ENCODE measurements at regions not wholly inside any gene's neighbourhood (a gene's known extent, or its start where the extent isn't known, plus 50 kb on each side); places are given as distances from the start of the nearest gene placed in this dataset.

DNA sequence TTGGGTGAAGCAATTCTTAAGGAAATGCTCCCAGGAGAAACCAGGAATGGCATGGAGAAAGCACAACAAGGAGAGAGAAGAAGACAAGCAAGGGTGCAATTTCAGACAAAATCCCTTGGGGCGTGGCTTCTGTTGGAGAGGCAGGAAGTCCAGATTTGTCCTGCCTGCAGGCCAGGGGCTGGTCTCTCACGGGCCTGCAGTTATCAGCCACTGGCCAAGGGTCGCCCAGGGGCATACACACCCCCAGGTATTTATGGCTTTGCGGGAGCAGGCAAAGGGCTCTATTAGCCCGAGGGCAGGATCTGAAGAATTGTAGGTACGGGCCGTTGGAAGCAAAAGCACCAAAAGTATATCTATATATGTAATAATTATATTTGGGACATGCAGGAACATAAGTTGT lies 87.7 kb downstream of the IYD start:
- intact Hi-C loops (cut with DNase I), result no loop called here
- DNase-seq (ENCODE audit: extremely low spot score in 2 of 2), result no peak
- Histone ChIP-seq H3K27me3 (no peaks in the 10 kb centered on the region), H3K4me1 (no peaks in the 10 kb centered on the region), H3K4me3 (no peak overlapping the region), H3K9me3 (no peaks in the 10 kb centered on the region), H3K27ac (no peak overlapping the region), H3K36me3 (no peaks in the 10 kb centered on the region)
- TF ChIP-seq, protein P1, sequence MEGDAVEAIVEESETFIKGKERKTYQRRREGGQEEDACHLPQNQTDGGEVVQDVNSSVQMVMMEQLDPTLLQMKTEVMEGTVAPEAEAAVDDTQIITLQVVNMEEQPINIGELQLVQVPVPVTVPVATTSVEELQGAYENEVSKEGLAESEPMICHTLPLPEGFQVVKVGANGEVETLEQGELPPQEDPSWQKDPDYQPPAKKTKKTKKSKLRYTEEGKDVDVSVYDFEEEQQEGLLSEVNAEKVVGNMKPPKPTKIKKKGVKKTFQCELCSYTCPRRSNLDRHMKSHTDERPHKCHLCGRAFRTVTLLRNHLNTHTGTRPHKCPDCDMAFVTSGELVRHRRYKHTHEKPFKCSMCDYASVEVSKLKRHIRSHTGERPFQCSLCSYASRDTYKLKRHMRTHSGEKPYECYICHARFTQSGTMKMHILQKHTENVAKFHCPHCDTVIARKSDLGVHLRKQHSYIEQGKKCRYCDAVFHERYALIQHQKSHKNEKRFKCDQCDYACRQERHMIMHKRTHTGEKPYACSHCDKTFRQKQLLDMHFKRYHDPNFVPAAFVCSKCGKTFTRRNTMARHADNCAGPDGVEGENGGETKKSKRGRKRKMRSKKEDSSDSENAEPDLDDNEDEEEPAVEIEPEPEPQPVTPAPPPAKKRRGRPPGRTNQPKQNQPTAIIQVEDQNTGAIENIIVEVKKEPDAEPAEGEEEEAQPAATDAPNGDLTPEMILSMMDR (IDR thresholded peaks at IDR 0.05), result no peak
- no peak for TF ChIP-seq POLR2AphosphoS5 (IDR thresholded peaks at IDR 0.05; ENCODE audit: insufficient read depth in 1 of 2, low read depth in 1 of 2)
- no peak for TF ChIP-seq POLR2A (IDR thresholded peaks at IDR 0.05)

DNA sequence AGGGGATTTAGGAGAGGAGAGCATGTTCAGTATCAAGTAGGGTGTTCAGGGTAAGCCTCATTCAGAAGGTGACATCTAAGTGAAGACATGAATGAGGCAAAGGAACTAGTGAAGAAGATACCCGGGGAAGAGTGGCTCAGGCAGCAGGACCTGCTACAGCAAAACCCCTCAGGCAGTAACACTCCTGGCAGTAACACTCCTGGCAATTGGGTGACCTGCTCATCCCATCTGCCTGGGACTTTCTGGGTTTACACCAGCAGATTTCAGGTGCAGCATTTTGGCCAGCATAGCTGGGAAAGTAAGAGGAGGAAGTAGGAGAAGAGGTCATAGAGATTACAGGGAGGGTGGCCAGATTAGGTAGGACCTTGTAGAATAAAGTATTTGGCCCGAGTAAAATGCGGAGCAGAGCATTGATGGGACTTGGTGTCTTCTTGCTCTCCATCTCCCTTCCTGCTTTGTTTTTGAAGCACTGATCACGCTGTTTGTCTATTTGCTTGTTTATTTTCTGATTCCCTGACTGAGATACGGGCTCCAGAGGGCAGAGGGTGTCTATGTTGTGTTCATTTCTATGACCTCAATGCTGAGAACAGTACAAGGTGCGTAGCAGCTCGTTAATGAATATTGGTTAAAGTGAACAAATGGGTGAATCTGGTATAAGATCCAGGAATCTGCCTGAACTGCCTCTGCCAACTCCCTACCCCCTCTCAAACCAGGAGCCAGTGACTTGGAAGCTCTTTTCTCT lies 88.3 kb downstream of the IYD start:
- intact Hi-C loops (cut with DNase I), result no loop called here
- DNase-seq (ENCODE audit: extremely low spot score in 2 of 2), result no peak

DNA sequence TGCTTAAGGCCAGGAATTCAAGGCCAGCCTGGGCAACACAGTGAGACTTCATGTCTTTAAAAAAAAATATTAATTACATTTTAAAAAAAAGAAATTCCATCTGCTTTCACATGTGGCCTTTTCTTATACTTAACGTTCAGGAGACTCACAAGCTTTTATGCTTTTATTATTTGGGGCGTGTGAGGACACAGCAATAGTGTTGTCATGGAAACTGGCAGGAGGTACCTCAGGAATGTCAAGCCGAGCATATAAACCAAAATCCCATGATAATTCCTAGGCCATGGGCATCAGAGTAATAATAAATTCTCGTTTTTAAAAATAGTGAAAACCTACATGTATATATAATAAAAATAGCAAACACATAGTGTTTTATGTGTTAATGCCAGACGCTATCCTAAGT lies 89.8 kb downstream of the IYD start:
- Histone ChIP-seq H3K4me1 (no peaks in the 10 kb centered on the region), H3K36me3 (no peaks in the 10 kb centered on the region), H3K27me3 (no peaks in the 10 kb centered on the region), H3K27ac (no peak overlapping the region), H3K4me3 (no peak overlapping the region), H3K9me3 (no peaks in the 10 kb centered on the region)
- intact Hi-C loops (cut with DNase I), result no loop called here
- no peak for DNase-seq (ENCODE audit: extremely low spot score in 2 of 2)
- TF ChIP-seq POLR2AphosphoS5 (IDR thresholded peaks at IDR 0.05; ENCODE audit: insufficient read depth in 1 of 2, low read depth in 1 of 2), result no peak
- TF ChIP-seq, protein P1 (IDR thresholded peaks at IDR 0.05), result no peak
- no peak for TF ChIP-seq POLR2A (IDR thresholded peaks at IDR 0.05)

More for the DNA sequence above, 88.3 kb downstream of the IYD start:
- Histone ChIP-seq H3K27ac (no peak overlapping the region), H3K4me3 (no peak overlapping the region), H3K27me3 (no peaks in the 10 kb centered on the region), H3K36me3 (no peaks in the 10 kb centered on the region), H3K4me1 (no peaks in the 10 kb centered on the region), H3K9me3 (no peaks in the 10 kb centered on the region)
- no peak for TF ChIP-seq POLR2A (IDR thresholded peaks at IDR 0.05)
- TF ChIP-seq, protein P1 (IDR thresholded peaks at IDR 0.05), result no peak
- no peak for TF ChIP-seq POLR2AphosphoS5 (IDR thresholded peaks at IDR 0.05; ENCODE audit: insufficient read depth in 1 of 2, low read depth in 1 of 2)

DNA sequence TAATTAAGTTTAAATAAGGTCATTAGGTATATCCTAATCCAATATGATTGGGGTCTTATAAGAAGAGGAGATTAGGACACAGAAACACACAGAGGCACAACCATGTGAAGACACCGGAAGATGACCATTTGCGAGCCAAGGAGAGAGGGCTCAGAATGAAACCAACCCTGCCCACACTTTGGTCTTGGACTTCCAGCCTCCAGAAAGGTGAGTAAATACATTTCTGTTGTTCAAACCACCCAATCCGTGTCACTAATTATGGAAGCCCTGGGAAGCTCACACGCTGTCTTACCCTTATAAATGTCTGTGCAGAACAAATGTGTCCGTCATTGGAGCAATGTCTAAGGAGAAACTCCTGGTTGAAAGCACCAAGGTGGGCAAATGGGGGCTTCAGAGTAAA lies 95.0 kb downstream of the IYD start:
- H3K27ac ChIP-seq, result no peak overlapping the region
- H3K9me3 ChIP-seq, result no peaks in the 10 kb centered on the region
- peak in 1 of 2 donors; percentile 10 for DNase-seq (ENCODE audit: extremely low spot score in 2 of 2)
- intact Hi-C loops (cut with DNase I), result no loop called here
- H3K27me3 ChIP-seq, result no peaks in the 10 kb centered on the region
- no peaks in the 10 kb centered on the region for H3K36me3 ChIP-seq
- TF ChIP-seq POLR2A (IDR thresholded peaks at IDR 0.05), result no peak
- TF ChIP-seq, protein P1 (IDR thresholded peaks at IDR 0.05), result no peak
- no peak for TF ChIP-seq POLR2AphosphoS5 (IDR thresholded peaks at IDR 0.05; ENCODE audit: insufficient read depth in 1 of 2, low read depth in 1 of 2)
- H3K4me1 ChIP-seq, result no peaks in the 10 kb centered on the region
- H3K4me3 ChIP-seq, result no peak overlapping the region

DNA sequence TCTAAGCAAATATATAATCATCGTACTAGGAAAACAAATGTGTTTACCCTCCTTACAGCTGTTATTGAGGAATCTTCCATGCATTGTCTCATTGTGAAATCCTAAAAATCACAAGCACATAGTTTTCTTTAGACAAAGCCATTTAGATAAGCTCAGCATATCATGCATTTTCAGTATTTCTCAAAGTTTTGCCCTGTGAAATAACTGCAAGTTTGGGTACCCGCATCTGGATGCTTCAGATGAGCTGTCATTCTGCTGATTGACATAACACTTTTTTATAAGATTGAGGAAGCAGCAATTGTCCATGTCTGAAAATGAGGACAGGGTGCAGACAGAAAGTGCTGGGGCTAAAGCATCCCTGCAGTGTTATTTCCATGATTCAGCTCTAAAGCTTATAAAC lies 96.2 kb downstream of the IYD start:
- TF ChIP-seq, protein P1 (IDR thresholded peaks at IDR 0.05), result no peak
- TF ChIP-seq POLR2A (IDR thresholded peaks at IDR 0.05) (no peak), POLR2AphosphoS5 (IDR thresholded peaks at IDR 0.05; ENCODE audit: insufficient read depth in 1 of 2, low read depth in 1 of 2) (no peak)
- no peak for DNase-seq (ENCODE audit: extremely low spot score in 2 of 2)
- Histone ChIP-seq H3K27ac (no peak overlapping the region), H3K36me3 (no peaks in the 10 kb centered on the region), H3K9me3 (no peaks in the 10 kb centered on the region), H3K4me1 (no peaks in the 10 kb centered on the region), H3K27me3 (no peaks in the 10 kb centered on the region), H3K4me3 (no peak overlapping the region)
- intact Hi-C loops (cut with DNase I), result no loop called here
